ENCODE measurements at regions not wholly inside any gene's neighbourhood (a gene's known extent, or its start where the extent isn't known, plus 50 kb on each side); places are given as distances from the start of the nearest gene placed in this dataset.

- intact Hi-C loops (cut with DNase I), result no loop called here
- no peak overlapping the region for H3K27ac ChIP-seq
Measured at GRCh38 chr5:93151121-93151520, 429.9 kb downstream of the NR2F1-AS1 start.

DNA sequence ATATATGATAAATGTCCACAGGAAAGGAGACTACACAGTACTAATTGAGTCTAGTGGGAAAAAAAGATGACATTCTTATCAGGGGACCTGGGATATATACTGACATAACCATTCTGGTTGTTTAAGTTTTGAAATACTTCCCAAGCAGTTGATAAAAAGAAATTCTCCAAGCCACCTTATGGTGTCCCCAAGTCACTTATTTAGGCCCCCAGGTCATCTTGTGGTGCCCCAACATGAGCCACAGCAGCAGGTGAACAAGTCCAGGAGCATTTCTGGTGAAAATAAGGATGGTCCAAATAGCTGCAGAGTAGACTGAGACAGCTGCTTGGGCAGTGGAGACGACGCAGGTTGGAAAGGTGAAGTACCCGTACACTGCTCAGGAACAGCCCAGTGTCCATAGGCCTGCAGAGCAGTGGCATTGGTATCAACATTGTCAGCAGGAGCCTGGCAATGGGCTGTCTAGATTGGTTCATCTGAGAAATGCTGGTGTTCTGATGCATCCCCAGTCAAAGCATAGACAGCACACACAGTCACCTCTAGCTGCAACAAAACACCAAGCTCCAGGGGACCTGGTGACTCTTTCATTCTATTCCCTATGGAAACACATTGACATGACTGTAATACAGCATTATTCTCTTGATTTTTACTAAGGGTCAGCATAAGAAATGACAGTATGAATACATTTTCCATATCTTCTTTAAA lies 430.6 kb downstream of the NR2F1-AS1 start:
- DNase-seq, result no peak
- no peaks in the 10 kb centered on the region for H3K36me3 ChIP-seq
- TF ChIP-seq POLR2A (IDR thresholded peaks at IDR 0.05), result no peak
- TF ChIP-seq, protein P1, sequence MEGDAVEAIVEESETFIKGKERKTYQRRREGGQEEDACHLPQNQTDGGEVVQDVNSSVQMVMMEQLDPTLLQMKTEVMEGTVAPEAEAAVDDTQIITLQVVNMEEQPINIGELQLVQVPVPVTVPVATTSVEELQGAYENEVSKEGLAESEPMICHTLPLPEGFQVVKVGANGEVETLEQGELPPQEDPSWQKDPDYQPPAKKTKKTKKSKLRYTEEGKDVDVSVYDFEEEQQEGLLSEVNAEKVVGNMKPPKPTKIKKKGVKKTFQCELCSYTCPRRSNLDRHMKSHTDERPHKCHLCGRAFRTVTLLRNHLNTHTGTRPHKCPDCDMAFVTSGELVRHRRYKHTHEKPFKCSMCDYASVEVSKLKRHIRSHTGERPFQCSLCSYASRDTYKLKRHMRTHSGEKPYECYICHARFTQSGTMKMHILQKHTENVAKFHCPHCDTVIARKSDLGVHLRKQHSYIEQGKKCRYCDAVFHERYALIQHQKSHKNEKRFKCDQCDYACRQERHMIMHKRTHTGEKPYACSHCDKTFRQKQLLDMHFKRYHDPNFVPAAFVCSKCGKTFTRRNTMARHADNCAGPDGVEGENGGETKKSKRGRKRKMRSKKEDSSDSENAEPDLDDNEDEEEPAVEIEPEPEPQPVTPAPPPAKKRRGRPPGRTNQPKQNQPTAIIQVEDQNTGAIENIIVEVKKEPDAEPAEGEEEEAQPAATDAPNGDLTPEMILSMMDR (IDR thresholded peaks at IDR 0.05), result no peak
- intact Hi-C loops (cut with DNase I), result no loop called here
- no peaks in the 10 kb centered on the region for H3K27me3 ChIP-seq
- no peaks in the 10 kb centered on the region for H3K9me3 ChIP-seq
- H3K4me1 ChIP-seq, result no peaks in the 10 kb centered on the region
- WGBS, 2 donors, result 93 to 100% methylated on average over 3 of the region's 3 CpGs
- no peak overlapping the region for H3K4me3 ChIP-seq (replicated peaks in 1 of 3)
- H3K27ac ChIP-seq, result no peak overlapping the region

More at GRCh38 chr5:93151121-93151520, 429.9 kb downstream of the NR2F1-AS1 start:
- Histone ChIP-seq H3K4me1 (no peaks in the 10 kb centered on the region), H3K9me3 (no peaks in the 10 kb centered on the region), H3K36me3 (no peaks in the 10 kb centered on the region), H3K4me3 (replicated peaks in 1 of 3) (no peak overlapping the region), H3K27me3 (no peaks in the 10 kb centered on the region)
- no peak for DNase-seq
- TF ChIP-seq, protein P1 (IDR thresholded peaks at IDR 0.05), result no peak
- TF ChIP-seq POLR2A (IDR thresholded peaks at IDR 0.05), result no peak

DNA sequence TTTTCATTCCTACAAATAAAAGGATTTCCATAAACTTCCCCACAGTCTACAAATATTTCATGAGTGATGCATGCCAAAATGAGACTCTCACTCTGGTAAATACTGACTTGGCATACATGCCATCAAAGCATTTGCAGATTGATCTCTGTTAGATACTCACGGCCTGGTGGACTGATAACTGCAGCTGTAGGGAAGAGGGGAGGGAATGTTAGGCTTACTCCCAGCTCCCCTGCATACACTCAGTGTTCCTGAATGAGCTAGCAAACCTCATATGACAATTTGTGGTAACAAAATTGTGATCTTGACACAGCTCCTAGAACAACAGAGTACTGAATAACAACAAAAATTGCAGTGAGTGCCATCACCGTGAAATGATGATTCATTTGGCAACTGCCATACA lies 435.3 kb downstream of the NR2F1-AS1 start:
- H3K4me3 ChIP-seq (replicated peaks in 1 of 3), result no peak overlapping the region
- no peaks in the 10 kb centered on the region for H3K9me3 ChIP-seq
- no peak overlapping the region for H3K27ac ChIP-seq
- no peaks in the 10 kb centered on the region for H3K4me1 ChIP-seq
- DNase-seq, result no peak
- H3K27me3 ChIP-seq, result no peaks in the 10 kb centered on the region
- H3K36me3 ChIP-seq, result no peaks in the 10 kb centered on the region
- WGBS, 2 donors, result 89 to 93% methylated on average over 2 of the region's 2 CpGs
- intact Hi-C loops (cut with DNase I), result no loop called here
- TF ChIP-seq POLR2A (IDR thresholded peaks at IDR 0.05), result no peak
- TF ChIP-seq, protein P1 (IDR thresholded peaks at IDR 0.05), result no peak

- Histone ChIP-seq H3K36me3 (no peaks in the 10 kb centered on the region), H3K9me3 (no peaks in the 10 kb centered on the region), H3K4me1 (no peaks in the 10 kb centered on the region), H3K4me3 (replicated peaks in 1 of 3) (no peak overlapping the region), H3K27me3 (no peaks in the 10 kb centered on the region), H3K27ac (no peak overlapping the region)
- TF ChIP-seq POLR2A (IDR thresholded peaks at IDR 0.05), result no peak
- TF ChIP-seq, protein P1 (IDR thresholded peaks at IDR 0.05), result no peak
- intact Hi-C loops (cut with DNase I), result no loop called here
- no peak for DNase-seq
- WGBS, 2 donors, result 97 to 98% methylated on average over 19 of the region's 19 CpGs
Measured at GRCh38 chr5:93145019-93145418, 436.0 kb downstream of the NR2F1-AS1 start.

GRCh38 chr5:93141969-93142368 lies 439.1 kb downstream of the NR2F1-AS1 start:
- H3K9me3 ChIP-seq, result no peaks in the 10 kb centered on the region
- H3K27me3 ChIP-seq, result no peaks in the 10 kb centered on the region
- intact Hi-C loops (cut with DNase I), result no loop called here
- TF ChIP-seq, protein P1 (IDR thresholded peaks at IDR 0.05), result no peak
- no peak for TF ChIP-seq POLR2A (IDR thresholded peaks at IDR 0.05)
- H3K4me1 ChIP-seq, result no peaks in the 10 kb centered on the region
- DNase-seq, result no peak
- no peak overlapping the region for H3K27ac ChIP-seq
- no peak overlapping the region for H3K4me3 ChIP-seq (replicated peaks in 1 of 3)
- 59 to 62% methylated on average over 2 of the region's 2 CpGs for WGBS, 2 donors
- no peaks in the 10 kb centered on the region for H3K36me3 ChIP-seq

Measured in thyroid gland (tissue), 4 donors.